ENCODE measurements at regions not wholly inside any gene's neighbourhood (a gene's known extent, or its start where the extent isn't known, plus 50 kb on each side); places are given as distances from the start of the nearest gene placed in this dataset.

DNA sequence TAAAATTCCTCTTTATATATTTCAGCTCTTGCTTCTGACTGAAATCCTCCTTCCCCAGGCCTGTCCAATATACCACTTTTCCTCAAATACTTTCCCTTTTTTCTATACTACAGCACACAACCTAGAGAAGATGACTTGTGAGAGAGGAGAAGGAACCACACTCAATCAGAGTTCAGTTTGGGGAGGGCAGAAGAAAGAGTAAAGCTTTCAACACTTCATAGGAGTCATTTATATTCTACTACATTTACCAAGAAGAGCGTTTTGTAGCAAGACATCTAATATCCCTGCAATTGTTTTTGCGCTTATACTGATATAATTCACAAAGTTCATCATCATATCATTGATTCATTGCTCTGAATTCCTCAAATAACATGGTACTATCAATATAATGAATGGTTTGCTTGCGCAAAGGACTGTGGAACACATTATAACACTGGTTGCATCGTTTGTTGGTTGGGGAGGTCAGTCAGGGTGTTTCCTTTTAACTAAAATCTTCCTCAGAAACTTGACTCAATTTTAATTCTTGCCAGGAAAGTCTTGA is 792.5 kb upstream of the CELF2 start:
- no peak for DNase-seq

DNA sequence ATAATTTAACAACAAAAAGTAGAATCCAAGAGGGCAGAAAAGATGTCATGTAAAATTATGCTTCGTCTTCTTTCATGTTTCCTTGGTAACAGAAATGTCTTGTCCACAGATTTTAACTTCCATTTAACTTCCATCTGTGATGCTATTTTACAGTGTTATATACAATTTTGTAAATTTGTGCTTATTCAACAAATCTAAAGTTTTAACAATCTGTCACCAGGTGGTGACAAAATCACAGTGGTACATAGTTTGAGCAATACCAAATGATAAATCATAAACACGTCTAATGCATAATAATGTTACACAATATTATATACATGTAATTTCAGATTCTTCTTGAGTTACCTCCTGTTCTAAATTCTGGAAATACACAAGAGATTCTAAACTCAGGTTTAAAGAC is 784.4 kb upstream of the CELF2 start:
- no peak for DNase-seq

DNA sequence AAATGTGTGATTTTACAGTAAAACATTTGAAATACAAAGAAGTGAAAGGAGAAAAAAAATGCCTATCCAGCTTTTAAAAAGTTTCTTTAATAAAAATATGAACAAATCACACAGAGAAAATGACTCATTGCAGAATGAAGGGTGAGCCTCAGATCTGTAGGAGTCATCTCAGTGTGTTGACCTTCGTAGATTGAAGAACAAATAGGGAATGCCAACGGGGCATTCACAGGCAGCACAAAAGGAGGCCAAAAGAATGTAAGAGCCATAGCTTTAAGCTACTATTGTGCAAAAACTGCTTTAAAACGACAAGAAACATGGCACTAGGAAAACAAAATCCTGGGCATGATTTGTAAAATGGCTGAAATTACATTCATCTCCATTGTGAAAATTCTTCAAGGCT is 782.7 kb upstream of the CELF2 start:
- DNase-seq = no peak

DNA sequence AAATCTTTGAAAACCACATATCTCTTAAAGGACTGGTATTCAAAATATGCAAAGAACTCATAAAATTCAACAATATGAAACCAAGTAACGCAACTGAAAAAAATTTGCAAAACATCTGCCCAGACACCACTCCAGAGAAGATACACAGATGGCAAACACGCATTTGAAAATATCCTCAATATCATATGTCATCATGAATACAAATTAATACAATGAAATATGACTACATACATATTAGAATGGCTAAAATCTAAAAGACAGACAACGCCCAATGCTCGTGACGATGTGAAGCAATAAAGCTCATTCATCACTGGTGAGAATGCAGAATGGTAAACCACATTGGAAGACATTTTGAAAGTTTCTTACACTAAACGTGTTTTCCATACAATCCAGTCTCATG is 770.1 kb upstream of the CELF2 start:
- DNase-seq = no peak

DNA sequence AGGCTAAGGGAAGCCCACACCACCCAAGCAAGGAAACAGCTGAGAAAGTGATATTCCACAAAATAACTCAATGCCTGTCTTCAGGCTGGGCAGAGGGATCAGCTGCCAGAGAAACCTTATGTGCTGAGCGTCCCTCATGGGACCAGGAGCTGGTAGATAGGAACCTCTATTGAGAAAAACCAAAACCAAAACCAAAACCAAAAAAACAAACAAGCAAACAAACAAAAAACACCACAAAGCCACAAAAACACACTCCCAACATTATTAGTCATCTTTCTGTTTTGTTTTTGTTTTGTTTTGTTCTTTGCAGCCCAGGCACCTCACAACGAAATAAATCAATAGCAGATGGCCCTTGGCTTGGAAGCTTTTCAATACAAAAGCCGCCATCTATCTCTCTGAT is 760.8 kb upstream of the CELF2 start:
- no peak for DNase-seq

DNA sequence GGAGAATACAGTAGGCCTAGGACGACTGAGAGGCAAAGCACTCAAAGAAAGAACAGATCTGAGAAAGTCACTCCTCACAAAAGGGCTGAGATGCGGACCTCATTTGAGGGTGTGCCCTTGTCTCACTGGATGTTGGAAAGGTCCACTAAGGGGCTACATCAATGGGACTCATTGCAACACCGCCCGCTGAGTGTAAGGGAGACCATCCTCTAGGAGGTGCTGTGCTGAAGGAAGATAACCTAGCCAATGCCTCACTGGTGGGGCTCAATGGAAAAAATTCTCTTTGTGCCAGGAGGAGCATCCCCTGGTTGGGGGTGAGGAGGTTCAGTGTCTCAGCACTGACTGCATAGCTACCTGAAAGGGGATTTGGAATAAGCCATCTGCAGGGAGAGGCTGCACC is 758.7 kb upstream of the CELF2 start:
- no peak for DNase-seq

DNA sequence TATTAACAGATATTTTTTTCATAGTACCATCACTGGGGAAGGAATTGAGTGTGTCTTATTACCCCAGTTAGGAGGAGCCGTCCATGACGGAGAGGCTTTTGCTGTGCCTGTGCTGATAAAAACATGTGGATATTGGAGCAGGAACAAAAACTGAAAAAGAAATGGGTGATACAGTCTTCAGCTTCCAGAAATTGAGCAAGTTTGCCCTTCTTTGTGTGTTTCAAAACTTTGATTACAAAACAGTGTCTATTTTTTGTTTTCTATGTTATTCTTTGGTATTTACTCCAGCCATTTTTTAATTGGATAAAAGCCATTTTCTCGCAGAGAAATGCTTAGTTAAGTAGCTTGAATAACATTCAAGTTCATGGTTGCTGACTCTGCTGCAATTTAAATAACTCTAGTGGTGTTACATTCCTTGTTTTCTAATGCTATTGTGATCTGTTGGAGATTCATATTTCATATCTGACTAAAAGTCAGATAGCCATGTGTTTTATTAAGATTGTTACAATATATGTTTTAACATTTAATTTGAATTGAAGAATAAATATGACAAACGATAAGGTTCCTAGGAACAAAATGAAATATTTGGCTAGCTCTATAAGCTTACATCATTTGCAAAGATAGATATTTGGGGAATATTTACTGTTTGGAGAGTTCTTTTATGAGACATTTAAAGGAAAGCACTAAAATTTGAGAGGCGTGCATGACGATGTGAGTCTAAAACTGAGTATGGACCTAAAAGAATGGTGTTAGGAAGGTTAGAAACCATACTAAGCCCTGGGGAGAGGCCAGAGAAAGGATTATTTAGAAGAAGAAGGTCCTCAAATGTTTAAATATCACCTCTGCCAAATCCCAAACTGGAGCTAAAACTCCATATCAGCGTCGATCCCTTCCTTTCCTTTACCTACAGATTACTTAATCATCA is 747.3 kb upstream of the CELF2 start:
- DNase-seq = no peak

DNA sequence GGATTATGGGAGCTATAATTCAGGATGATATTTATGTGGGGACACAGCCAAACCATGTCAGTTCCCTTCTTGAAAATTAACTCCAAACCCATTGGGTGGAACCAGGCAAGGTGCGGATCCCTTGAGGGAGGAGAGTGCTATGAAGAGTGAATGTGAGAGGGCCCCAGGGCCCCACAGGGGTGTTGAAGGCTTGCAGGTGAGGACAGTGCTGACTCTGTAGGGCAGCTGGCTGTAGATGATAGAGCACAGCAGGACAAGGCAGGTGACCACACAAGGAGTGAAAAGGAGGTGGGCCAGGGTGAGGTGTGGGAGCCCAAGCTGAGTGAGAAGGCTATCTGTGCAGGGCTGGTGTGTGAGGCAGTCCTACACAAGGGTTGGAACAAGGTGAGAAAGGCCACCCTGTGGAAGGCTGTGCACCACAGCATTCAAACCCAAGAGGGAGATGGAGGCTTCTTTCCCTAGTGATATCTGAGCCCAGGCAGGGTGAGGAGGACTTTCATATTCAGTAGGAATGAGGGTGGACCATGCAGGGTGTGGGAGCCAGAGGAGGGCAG is 746.0 kb upstream of the CELF2 start:
- DNase-seq = no peak

DNA sequence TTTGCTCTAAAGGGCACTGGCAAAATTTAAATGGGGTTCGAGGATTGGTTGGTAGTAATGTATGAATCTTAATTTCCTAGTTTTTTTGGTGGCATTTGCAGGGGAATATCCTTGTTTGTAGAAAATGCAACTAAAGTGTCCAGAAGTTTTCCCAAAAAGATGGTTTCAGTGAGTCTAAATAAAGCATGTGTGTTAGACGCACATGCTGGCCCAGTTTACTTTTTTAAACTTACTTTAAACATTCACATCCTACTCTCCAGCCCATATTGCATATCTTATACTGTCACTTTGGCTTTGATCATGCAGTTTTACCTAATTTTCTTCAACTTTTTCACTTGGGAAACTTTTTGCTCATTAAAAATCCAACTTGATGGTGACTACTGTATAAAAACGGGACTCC is 744.0 kb upstream of the CELF2 start:
- no peak for DNase-seq

DNA sequence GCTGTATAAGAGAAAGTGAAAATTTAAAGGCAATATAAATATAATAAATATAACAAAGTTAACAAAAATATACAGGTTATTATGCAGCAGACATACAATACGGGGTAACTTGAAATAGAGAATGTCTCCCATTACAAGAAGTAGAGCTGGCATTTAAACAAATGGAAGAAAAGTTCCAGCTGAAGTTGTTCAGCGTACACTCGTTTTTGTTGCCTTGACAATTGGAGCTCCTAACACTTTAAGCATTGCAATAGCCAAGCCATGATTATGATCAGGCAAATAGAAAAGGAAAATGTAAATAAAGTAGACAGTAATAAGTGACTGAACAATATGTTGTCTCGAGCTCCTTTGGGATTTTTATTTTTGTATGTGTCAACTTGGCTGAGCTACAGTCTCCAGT is 737.8 kb upstream of the CELF2 start:
- DNase-seq = no peak

DNA sequence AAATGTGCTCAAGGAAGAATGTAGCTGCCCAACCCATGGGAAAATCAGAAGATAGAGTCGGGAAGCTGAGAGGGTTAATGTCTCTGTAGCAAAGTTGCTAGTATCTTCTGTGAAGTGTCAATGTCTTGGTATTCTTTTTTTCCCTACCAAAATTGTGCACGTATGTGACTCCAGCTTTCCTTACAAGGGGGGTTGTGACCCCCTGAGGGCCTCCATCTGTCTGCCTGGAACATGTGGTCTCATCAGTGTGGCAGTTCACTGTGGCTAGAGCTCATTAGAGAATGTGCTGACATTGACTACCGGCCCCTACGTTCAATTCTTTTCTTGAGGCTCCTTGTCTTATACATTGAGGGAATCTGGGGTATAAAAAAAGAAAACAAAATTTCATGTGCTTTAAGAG is 725.2 kb upstream of the CELF2 start:
- DNase-seq = no peak

DNA sequence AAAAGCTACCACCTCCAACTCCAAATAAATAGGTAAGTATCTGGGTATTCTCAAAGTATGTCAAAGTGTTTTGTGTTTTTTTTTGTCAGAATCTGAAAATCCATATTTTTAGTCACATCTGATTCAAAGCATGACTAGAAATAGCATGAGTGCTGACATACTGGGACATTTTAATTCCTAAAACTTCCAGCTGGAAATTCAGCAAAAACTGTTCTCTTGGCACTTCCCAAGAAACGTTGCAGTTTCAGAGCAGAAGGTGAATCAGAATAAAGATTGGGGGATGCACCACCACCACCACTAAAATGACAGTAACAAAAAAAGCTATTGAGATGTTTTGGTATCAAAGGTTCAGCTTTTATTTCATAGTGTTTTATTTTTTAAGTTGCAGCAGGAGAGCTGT is 724.6 kb upstream of the CELF2 start:
- no peak for DNase-seq

DNA sequence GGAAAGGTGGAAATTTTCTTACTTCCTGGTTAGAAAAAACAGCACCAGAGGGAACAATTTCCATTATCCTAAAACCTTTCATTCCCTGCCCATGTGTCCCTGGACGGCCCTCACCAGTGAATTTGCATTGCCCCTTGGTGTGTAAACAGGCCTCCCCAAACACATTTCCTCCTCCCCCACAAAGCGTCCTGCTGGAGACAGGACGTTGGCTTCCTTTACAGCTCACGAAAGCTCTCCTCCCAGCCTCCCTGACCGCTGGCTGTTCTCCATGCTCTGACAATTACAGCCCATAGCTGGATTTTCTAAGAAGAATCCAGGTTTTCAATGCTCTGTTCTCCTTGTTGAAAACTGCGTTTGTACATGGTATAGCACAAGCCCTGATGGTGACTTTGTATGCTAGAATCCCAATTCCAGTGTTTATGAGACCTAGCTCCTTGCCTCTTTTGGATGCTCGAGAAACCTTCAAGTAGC is 724.2 kb upstream of the CELF2 start:
- no peak for DNase-seq

DNA sequence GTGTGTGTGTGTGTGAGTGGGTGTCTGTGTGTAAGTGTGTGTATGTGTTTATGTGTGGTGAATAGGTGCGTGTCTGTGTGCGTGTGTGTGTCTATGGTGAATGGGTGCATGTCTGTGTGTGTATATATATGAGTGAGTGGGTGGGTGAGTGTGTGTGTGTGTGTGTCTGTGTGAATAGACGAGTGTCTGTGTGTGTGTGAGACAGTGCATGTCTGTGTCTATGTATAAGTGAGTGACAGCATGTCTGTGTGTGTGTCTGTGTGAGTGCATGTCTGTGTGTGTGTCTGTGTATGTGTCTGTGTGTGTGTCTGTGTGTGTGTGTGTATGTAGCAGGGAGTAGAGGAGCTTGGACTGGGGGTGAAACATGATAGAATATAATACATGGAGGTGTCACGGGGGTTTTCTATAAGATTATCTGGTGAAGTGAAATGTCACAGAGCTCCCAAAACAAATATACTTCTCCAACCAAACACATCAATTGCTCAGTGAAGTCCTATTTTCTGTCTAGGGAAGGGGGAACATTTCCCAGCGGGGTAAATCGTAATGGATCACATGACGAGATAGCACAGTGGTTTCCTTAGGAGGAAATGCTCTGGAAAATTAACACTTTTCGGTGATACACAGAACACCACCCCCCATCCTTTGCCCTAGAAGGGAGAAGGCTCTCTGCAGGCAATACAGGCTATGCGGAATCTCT is 723.3 kb upstream of the CELF2 start:
- no peak for DNase-seq

DNA sequence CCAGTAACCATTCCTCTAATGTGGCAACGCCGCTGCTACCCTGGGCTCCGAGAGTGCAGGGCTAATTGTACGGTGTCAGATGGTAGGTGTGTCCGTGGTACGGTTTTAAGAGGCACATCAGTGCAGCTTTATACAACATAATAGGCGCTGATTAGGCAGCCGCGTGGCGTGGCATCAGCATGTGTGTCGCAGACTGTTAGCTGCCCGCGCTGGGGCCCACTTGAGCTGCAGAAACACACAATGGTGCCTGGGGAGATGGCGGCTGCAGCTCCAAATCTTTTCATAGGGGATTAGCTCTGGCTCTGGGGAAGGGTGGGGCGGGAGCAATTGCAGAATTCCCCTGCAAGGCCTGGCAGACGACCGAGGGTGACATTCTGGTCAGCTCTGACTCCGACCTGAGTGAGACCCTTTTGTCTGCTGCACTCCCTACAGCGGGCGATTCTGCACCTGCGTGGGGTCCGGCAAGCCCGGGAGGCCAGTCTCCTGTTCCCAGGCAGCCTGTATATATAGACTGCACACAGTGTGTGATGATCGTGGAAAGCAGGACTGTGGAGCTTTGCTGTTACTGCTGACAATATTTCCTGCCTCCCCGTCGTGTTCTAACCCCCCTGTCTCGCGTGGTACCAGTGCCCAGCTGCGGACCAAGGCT is 722.7 kb upstream of the CELF2 start:
- DNase-seq = no peak

DNA sequence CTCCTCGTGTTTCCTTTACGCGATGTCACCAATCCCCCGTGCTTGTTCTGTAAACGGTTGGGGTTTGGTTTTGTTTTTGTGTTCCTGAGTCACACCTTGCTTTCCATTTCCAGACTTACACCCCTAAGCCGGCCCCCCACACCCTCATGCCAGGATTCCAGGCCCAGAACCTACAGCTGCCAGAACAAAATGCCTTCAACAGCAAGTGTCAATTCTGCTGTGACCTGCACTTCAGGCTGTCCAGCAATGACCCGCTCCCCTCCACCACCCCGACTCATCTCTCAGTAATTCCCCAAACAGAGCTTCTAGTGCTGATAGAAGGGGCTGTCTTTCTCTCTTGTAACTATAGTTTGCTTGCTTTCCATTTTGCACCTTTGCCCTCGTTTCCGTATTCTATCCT is 722.1 kb upstream of the CELF2 start:
- no peak for DNase-seq

DNA sequence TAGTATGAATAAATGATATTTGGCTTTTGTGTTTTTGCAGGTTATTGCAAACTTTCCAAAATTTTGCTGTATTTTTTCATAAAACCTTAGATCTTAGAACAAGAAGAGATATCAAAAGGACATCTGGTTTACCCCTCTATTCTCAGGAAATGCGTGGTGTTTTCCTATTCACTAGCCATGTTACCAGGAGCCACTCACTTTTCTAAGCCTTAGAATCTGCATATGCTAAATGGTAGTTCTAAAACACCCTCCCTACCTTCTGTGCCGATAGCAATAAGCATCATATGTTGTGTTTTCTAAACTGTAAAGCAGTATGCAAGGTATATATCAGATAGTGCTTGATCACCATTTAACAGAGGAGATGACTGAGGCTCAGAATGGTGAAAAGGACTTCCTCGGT is 715.0 kb upstream of the CELF2 start:
- no peak for DNase-seq

DNA sequence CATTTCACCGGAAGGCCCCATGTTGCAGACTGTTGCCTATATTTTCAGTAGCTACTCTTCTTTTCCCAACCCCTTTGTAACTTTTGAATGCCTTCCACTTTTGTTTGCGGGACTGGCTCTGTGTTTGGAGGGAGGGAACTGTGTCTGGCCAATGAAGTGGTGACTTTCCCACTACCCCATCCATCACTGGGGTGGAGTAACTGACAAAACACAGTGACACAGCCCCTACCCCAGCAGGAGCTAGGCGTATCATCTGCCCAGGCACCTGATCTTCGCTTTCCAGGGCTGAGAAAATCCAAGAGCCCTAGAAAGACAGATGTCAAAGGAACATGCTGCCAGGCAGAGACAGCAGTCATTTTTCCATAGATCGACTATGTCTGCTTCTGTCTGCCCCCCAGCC is 710.6 kb upstream of the CELF2 start:
- no peak for DNase-seq

DNA sequence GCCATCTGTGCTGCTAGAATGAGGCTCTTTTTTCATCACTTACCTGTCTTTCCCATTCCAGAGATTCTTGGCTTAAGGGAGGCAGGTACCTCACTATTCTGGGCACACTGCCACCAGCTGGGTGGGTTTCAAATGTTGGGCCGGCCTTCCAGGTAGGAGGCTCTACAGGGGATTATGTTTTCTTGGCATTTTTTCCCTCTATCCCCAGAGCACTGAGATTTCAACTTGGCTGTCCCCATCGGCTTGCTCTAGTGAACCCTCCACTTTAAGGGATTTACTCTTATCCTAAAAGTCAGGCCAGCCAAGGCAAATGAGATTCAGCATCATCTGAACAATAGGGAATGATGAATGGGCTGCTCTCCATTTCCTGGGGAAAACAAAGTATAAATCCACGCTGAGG is 710.1 kb upstream of the CELF2 start:
- no peak for DNase-seq

DNA sequence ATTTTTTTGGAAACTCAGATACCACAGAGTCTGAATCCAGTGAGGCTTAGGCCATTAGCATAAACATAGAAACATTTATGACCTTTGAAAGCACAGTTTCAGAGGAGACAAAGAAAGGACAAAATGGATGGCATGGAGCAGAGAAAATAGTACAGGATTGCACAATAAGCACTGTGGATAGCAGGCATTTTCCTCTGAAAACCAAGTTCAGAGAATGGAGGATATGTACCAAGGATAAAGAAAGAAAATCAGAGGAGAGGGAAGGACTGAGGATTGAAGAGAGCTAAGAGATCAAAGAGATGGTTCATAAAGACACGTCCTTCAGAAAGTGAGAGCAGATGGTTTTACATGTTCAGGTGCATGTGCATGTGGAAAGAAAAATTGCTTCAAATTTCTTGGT is 707.2 kb upstream of the CELF2 start:
- DNase-seq = no peak

DNA sequence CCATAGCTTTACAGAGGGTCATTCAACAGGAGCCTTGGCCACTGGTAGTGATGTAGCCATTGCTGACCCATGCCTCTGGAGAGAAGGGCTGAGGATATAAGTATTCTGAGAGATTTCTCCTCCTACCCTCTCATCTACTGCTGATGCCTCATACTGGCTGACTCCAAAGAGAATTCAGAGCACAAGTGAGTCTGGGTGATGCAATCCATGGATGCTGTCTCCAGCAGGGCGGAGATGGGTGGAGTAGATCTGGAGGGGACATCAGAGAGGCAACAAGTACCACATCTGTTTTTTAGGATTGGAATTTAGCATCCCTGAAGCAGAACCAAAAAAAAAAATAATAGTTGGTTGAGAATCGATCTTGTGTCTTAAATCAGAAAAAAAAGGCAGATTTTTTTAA is 705.7 kb upstream of the CELF2 start:
- no peak for DNase-seq

DNA sequence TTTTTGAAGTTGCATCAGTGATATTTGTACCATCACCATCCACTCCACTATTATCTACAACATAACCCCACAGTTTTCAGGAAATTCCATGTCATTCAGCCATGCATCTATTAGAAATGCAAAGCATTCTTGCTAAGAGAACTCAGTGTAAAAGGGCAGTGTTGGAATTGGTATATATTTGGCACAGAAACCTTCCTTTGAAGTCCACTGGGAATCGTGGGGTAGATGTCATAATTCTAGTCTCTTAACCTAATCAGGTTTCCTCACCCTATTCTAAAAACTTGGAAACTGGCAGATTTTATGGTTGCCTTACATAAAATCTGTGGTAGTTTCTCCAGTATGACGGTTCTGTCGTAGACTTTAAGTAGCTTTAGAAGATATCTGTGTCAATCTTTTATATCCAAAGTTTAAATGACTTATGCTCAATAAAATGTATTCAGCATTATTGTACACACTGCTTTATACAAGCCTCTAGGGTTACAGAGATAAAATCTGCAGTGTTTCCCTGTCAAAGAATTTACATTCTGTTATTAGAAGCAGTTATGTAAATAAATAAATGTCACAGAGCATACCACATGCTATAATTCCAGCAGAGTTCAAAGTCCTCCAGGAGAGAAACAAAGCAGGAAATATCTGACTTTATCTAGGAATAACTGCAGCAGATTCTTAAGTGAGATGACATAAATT is 704.4 kb upstream of the CELF2 start:
- DNase-seq = no peak

DNA sequence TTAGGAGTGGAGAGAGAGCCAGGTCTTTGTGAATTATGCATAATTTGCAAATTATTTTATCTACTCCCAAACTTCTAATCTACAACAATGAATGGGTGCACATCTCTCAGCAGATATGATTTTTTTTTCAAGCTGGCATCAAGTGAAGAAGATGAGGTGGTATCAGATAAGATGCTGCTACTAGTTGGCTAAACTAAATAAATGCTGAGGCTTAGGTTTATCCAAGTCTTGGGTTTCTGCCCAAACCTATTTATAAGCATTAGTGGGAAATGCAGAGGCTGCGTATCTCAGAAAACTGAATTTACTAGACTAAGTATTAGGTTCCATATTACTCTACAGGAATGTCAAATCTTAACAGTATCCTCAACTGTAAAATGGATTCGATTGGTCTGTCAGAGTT is 703.0 kb upstream of the CELF2 start:
- DNase-seq = no peak

All from NCI-H2171 treated with DMSO at 0.1 percent for 48 hours (cell line).